ENCODE measurements at regions not wholly inside any gene's neighbourhood (a gene's known extent, or its start where the extent isn't known, plus 50 kb on each side); places are given as distances from the start of the nearest gene placed in this dataset.

- TF ChIP-seq EZH2 (IDR thresholded peaks at IDR 0.05; ENCODE audit: borderline replicate concordance, low read depth, low read length, poor library complexity, severe bottlenecking): no peak
- no peak for TF ChIP-seq CTCF (conservative IDR thresholded peaks at IDR 0.05; ENCODE audit: low read depth, low read length)
These were observed 52.7 kb upstream of the NEO1 start for GRCh38 chr15:72999586-72999985.
